IPS DF 6.9 (cell line): ENCODE measurements at regions not wholly inside any gene's neighbourhood (a gene's known extent, or its start where the extent isn't known, plus 50 kb on each side); places are given as distances from the start of the nearest gene placed in this dataset.

Source experiments
- DNase-seq: peaks from one replicate; pipeline ENCODE4 v3.0.0-alpha.2; 2013; ENCODE audit warnings: low read depth, low spot score
- H3K27ac ChIP-seq: one replicate; pipeline ENCODE4 v1.5.1; 2013; ENCODE audit warnings: low read length, control low read depth
- H3K27me3 ChIP-seq: 2 replicates; pipeline ENCODE4 v1.6.1; 2013; ENCODE audit warnings: mild to moderate bottlenecking, low read length; ENCODE audit not compliant: control insufficient read depth, insufficient read depth
- H3K36me3 ChIP-seq: 2 replicates; pipeline ENCODE4 v1.6.1; 2013; ENCODE audit warnings: low read length; ENCODE audit not compliant: control insufficient read depth, insufficient read depth
- H3K4me1 ChIP-seq: 2 replicates; pipeline ENCODE4 v1.6.1; 2013; ENCODE audit warnings: low read length; ENCODE audit not compliant: control insufficient read depth, insufficient read depth
- H3K4me3 ChIP-seq: 2 replicates; pipeline ENCODE4 v1.5.1; 2013; ENCODE audit warnings: mild to moderate bottlenecking, low read length
- H3K9me3 ChIP-seq: 2 replicates; pipeline ENCODE4 v1.6.1; 2013; ENCODE audit warnings: low read length, inconsistent platforms; ENCODE audit not compliant: control insufficient read depth, insufficient read depth
- WGBS: extraction: QIAGEN DNeasy Blood & Tissue Kit; methylation state at CpG from one replicate; pipeline ENCODE4 v1.1.7; 2013; ENCODE audit warnings: mixed read lengths, missing lambda C conversion rate; ENCODE audit not compliant: insufficient read length, insufficient coverage; 5-methylcytosine and 5-hydroxymethylcytosine counted together

DNA sequence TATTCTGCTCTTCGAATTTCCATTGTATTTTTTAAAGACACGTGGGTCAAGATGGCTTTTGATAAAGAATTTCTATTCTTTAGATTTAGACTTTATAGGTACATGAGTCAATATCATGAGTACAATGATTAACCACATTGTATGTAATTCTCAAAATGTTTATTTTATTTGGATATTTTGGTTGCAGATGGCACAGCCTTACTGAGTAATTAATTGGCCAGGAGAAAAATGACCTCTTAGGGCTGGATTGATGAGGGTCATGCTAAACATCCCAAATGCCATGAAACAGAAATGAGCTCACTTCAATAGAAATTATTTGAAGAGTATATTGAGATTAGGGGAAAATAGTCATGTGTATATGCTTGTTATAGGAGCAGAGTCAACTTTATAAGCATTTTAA lies 131.2 kb upstream of the CCN2 start:
- H3K4me3 ChIP-seq: no peak overlapping the region
- WGBS: no CpG with 5 or more reads among the region's 2 CpGs
- H3K27me3 ChIP-seq: no peaks in the 10 kb centered on the region
- no peaks in the 10 kb centered on the region for H3K36me3 ChIP-seq
- no peak overlapping the region for H3K27ac ChIP-seq
- no peak for DNase-seq
- H3K9me3 ChIP-seq: no peaks in the 10 kb centered on the region
- H3K4me1 ChIP-seq: peaks cover 2% of the 10 kb centered on the region; the same call in 1 of the 2 replicates

DNA sequence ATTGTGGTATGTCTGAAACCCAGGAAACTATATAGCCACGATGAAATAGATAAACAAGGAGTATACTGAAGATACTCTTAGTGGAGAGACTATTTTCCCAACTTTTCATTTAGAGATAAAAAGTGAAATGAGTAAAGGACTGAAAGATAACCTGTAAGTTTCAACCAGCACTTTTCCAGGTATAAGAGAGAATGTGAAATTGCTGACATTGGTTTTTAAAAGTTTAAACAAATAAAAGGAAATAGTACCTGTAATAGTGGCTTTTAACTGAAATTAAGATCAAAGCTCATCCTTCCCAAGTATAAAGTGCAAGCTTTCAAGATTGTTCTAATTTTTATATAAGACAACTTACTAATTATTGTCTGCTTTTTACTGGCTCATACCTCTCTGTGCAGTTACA lies 130.2 kb upstream of the CCN2 start:
- Histone ChIP-seq H3K27ac (no peak overlapping the region), H3K9me3 (no peaks in the 10 kb centered on the region), H3K27me3 (no peaks in the 10 kb centered on the region), H3K4me3 (no peak overlapping the region), H3K36me3 (no peaks in the 10 kb centered on the region), H3K4me1 (peaks cover 2% of the 10 kb centered on the region; the same call in 1 of the 2 replicates)
- no peak for DNase-seq
- no CpG with 5 or more reads among the region's 1 CpG for WGBS

DNA sequence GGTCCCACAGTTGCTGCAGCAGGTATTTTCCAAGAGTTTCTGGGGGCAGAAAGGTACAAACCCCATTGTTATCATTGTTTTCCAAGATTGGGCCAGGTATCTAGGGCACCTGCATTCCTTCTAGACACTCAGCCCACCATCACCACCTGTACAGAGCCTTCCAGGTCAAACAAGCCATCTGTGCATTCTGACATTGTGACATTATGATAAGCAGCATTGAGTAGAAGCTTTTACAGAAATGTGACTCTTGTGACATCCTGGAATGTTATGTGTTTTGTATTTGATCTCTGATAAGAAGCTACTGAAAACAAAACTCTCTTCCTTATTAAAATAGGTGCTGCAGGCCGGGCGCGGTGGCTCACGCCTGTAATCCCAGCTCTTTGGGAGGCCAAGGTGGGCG lies 128.1 kb upstream of the CCN2 start:
- no peak for DNase-seq
- no peak overlapping the region for H3K4me3 ChIP-seq
- H3K4me1 ChIP-seq: no peaks in the 10 kb centered on the region
- no peaks in the 10 kb centered on the region for H3K36me3 ChIP-seq
- H3K27me3 ChIP-seq: no peaks in the 10 kb centered on the region
- WGBS: no CpG with 5 or more reads among the region's 5 CpGs
- no peak overlapping the region for H3K27ac ChIP-seq
- H3K9me3 ChIP-seq: no peaks in the 10 kb centered on the region

DNA sequence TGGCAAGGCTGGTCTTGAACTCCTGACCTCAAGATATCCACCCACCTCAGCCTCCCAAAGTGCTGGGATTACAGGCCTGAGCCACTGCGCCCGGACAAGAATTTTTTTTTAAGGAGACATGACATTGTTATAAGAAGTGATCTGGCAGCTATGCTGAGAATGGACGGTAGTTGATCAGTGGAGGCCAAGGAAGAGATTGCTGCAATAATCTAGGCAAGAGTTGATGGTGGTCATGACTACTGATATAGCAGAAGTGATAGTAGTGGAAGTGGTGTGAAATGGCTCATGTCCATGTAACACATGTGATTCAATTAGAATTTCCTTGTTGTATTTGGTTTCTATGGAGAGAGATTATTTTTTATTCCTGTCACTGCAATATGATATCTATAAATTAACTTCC lies 125.3 kb upstream of the CCN2 start:
- H3K36me3 ChIP-seq: no peaks in the 10 kb centered on the region
- no peak overlapping the region for H3K27ac ChIP-seq
- H3K4me3 ChIP-seq: no peak overlapping the region
- no peaks in the 10 kb centered on the region for H3K9me3 ChIP-seq
- no peaks in the 10 kb centered on the region for H3K4me1 ChIP-seq
- no peak for DNase-seq
- no peaks in the 10 kb centered on the region for H3K27me3 ChIP-seq
- WGBS: no CpG with 5 or more reads among the region's 3 CpGs

DNA sequence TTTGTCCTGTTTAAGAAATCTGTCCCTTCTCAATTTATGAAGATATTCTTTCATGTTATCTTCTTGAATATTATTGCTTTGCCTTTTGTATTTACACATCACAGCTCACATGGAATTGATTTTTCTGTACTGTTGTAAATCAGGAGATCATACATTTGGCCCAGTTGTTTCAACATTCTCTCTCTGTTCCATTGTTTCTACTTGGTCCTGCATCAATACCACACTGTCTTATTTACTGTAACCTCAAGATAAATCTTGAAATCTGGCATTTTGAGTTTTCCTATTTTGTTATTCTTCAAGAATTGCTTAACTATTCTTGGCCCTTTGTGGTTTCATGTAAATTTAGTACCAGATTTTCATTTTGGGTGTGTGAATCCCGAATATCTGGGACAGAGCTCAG lies 121.7 kb upstream of the CCN2 start:
- no peaks in the 10 kb centered on the region for H3K27me3 ChIP-seq
- no peaks in the 10 kb centered on the region for H3K9me3 ChIP-seq
- H3K4me3 ChIP-seq: no peak overlapping the region
- H3K4me1 ChIP-seq: no peaks in the 10 kb centered on the region
- H3K27ac ChIP-seq: no peak overlapping the region
- H3K36me3 ChIP-seq: no peaks in the 10 kb centered on the region
- DNase-seq: no peak
- WGBS: no CpG with 5 or more reads among the region's 1 CpG

DNA sequence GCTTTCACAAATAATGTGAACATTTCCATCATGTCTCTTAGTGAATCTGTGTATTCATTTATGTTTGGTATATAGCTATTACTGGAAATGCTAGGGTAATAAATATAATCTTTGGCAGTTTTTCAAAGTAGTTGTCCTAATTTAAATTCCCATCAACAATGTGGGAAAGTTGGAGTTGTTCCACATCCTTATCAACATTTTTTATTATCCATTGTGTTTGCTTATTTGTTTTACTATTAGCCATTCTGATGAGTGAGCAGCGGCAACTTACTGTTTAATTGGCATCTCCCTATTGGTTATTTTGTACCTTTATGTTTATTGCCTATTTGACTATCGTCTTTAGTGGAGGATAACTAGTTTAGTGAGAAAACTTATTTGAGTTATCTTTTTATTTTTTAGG lies 121.1 kb upstream of the CCN2 start:
- Histone ChIP-seq H3K9me3 (no peaks in the 10 kb centered on the region), H3K4me3 (no peak overlapping the region), H3K27ac (no peak overlapping the region), H3K36me3 (no peaks in the 10 kb centered on the region), H3K27me3 (no peaks in the 10 kb centered on the region), H3K4me1 (no peaks in the 10 kb centered on the region)
- WGBS: no CpG with 5 or more reads among the region's 2 CpGs
- DNase-seq: no peak

DNA sequence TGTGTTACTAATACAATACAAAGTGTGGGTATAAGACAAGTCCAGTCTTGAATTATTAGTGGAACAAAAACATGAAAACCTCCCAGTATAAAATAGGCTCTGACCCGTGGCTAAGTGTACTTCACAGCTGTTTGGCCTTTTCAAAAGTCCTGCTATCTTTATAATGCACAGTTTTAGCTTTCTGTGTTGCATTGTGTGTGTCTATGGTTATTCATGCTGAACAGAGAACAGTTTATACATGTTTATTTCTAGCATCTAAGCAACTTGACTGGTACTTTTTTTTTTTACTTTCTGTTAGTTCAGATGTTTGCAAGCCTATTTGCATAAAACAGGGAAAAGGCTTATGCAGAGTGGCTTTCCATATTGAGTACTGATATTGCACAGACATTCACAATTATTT lies 119.2 kb upstream of the CCN2 start:
- no CpG with 5 or more reads among the region's 1 CpG for WGBS
- DNase-seq: no peak

DNA sequence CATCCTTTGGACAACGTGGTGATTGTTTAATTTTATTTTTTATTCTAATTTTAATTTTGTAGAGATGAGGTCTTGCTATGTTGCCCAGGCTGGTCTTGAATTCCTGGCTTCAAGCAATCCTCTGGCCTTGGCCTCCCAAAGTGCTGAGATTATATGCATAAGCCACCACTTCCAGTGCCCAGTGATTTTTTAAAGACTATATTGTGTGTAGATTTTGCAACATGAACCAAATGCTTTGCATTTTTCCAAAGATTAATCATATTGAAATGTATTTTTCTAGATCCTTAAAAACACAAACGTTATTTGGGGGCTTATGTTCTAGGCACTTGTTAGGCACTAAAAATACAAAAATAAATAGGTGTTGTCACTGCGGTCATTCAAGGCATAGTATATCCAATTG lies 117.6 kb upstream of the CCN2 start:
- Histone ChIP-seq H3K36me3 (no peaks in the 10 kb centered on the region), H3K27ac (no peak overlapping the region), H3K4me3 (no peak overlapping the region), H3K4me1 (no peaks in the 10 kb centered on the region), H3K9me3 (no peaks in the 10 kb centered on the region), H3K27me3 (no peaks in the 10 kb centered on the region)
- no CpG with 5 or more reads among the region's 3 CpGs for WGBS
- DNase-seq: no peak

More for the DNA sequence above, 119.2 kb upstream of the CCN2 start:
- no peak overlapping the region for H3K27ac ChIP-seq
- H3K9me3 ChIP-seq: no peaks in the 10 kb centered on the region
- no peaks in the 10 kb centered on the region for H3K4me1 ChIP-seq
- H3K27me3 ChIP-seq: no peaks in the 10 kb centered on the region
- no peak overlapping the region for H3K4me3 ChIP-seq
- H3K36me3 ChIP-seq: no peaks in the 10 kb centered on the region

DNA sequence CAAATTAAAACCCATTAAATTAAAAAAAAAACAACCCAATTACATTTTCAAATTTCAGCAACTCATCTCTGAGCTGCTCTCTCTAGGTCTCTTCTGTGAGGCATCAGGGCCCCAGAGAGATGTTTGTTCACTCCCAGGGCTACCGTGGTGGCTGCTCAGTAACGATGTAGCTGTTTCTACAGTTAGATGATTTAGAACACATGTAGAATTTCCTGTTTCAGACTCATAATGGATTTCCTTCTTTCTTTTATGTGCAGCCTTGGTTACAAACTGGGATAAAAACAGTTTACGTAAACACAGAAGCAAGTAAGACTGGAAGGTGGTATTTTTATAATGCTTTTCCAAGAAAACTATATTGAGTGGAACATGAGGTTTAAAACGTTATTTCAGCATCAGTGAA lies 116.1 kb upstream of the CCN2 start:
- H3K9me3 ChIP-seq: no peaks in the 10 kb centered on the region
- DNase-seq: no peak
- no peaks in the 10 kb centered on the region for H3K27me3 ChIP-seq
- no peak overlapping the region for H3K27ac ChIP-seq
- H3K4me3 ChIP-seq: no peak overlapping the region
- H3K36me3 ChIP-seq: no peaks in the 10 kb centered on the region
- WGBS: no CpG with 5 or more reads among the region's 4 CpGs
- no peaks in the 10 kb centered on the region for H3K4me1 ChIP-seq

DNA sequence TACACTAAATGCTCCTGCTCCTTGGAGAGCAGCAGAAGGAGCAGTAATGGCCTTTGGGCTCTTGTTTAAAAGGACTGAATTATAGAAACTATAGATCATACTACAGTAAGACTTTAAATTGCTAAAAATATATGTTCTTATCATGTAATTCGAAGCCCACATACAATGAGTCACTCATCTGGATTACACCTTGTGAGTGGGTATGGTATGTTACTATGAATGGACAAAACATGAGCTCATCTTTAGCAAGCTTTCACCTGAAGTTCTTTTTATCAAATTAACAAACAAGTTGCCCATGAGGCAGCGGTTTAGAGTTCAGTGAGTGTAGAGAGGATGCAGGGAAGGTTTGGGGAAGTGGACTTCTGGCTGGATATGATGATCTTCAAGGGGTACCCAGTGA lies 114.4 kb upstream of the CCN2 start:
- Histone ChIP-seq H3K4me1 (no peaks in the 10 kb centered on the region), H3K27me3 (no peaks in the 10 kb centered on the region), H3K9me3 (no peaks in the 10 kb centered on the region), H3K27ac (no peak overlapping the region), H3K36me3 (no peaks in the 10 kb centered on the region), H3K4me3 (no peak overlapping the region)
- DNase-seq: no peak
- no CpG with 5 or more reads among the region's 2 CpGs for WGBS

DNA sequence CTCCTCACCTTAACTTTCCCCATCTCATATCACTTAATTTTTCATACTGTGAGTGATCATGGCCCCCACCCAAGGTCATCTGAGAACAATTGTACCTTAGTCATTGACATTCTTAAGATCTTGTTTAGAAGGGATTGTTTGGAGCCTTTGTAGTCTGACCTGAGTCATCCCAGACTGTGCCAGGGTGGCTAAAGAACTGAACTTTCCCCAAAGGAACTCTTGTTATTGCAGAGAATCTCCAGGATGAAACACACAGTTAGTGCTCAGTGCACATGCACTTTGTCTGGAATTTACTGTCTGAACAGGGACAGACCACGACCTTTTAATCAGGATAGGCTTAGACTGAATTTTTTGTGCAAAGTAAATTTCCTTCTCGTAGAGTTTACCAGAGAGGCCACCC lies 112.6 kb upstream of the CCN2 start:
- WGBS: no CpG with 5 or more reads among the region's 2 CpGs
- Histone ChIP-seq H3K36me3 (no peaks in the 10 kb centered on the region), H3K27ac (no peak overlapping the region), H3K27me3 (no peaks in the 10 kb centered on the region), H3K4me1 (no peaks in the 10 kb centered on the region), H3K4me3 (no peak overlapping the region), H3K9me3 (no peaks in the 10 kb centered on the region)
- no peak for DNase-seq
